CD4-positive, alpha-beta T cell treated with Interleukin-21 for 1 hour (primary cell): ENCODE measurements at regions not wholly inside any gene's neighbourhood (a gene's known extent, or its start where the extent isn't known, plus 50 kb on each side); places are given as distances from the start of the nearest gene placed in this dataset.
"Not testable (repeated sequence)": the region's sequence is repeated elsewhere in the genome, so short reads cannot be mapped to it uniquely, and the experiment has no call there.

Experiments used
- DNase-seq: peaks from one replicate; pipeline ENCODE4 v3.0.0-alpha.2; 2020

- DNase-seq = no peak
These were observed 162.5 kb downstream of the RAD51AP2 start for GRCh38 chr2:17355608-17356329.

- DNase-seq = no peak
These were observed 165.0 kb downstream of the RAD51AP2 start for GRCh38 chr2:17353263-17353662.

DNA sequence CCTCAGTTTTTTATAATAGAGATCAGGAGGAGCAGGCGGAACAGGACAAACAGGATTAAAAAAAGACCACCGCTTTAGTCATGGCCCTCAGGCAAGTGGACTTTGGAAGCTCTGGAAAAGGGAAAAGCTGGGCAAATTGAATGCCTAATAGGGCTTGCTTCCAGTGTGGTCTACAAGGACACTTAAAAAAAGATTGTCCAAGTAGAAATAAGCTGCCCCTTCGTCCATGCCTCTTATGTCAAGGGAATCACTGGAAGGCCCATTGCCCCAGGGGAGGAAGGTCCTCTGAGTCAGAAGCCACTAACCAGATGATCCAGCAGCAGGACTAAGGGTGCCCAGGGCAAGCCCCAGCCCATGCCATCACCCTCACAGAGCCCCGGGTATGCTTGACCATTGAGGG lies 175.5 kb downstream of the RAD51AP2 start:
- not testable (repeated sequence) for DNase-seq

GRCh38 chr2:17337507-17337906 lies 180.7 kb downstream of the RAD51AP2 start:
- no peak for DNase-seq

DNA sequence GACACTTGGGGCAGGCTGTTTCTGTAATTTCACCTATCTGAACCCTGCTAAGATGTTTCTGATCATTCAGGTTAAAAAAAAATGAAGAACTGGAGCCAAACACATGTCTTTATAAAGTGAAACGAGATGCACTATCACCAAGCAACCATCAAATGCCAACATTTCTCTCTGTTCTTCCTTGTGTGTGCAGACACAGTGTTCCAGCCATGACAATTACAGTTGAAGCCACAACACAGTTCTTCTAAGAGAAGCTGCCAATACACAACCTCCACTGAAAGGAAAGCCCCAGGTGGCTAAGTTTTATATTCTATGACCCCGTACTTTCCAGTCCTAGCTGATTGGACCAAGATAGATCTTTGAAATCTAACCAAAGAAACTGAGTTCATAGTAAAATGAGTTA lies 181.8 kb downstream of the RAD51AP2 start:
- DNase-seq = no peak

GRCh38 chr2:17334300-17334699 lies 183.9 kb downstream of the RAD51AP2 start:
- no peak for DNase-seq

DNA sequence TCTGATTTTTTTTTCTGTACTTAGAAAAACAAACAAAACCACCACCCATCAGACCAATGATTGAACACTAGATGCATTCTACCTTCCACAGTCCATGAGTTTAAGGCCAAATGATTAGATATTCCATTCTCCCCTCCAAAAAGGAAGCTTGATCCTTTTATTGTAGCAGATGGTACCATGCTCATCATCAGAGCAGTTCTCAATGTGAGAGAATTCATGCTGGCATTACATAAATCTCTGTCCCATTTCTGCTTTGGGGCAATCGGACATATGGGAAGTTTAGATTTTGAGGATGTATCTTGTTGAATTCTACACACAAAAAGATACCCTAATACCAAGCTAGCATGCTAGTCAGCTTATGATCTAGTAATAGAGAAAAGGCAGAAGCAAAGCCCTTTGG lies 186.6 kb downstream of the RAD51AP2 start:
- no peak for DNase-seq

GRCh38 chr2:17328161-17328560 lies 190.1 kb downstream of the RAD51AP2 start:
- no peak for DNase-seq

GRCh38 chr2:17327649-17328048 lies 190.6 kb downstream of the RAD51AP2 start:
- DNase-seq = no peak

- DNase-seq = no peak
These were observed 191.5 kb downstream of the RAD51AP2 start for GRCh38 chr2:17326717-17327116.

- no peak for DNase-seq
These were observed 194.5 kb downstream of the RAD51AP2 start for GRCh38 chr2:17323697-17324096.

- DNase-seq = no peak
These were observed 195.8 kb downstream of the RAD51AP2 start for GRCh38 chr2:17322461-17322860.

GRCh38 chr2:17319090-17319489 lies 199.2 kb downstream of the RAD51AP2 start:
- DNase-seq = no peak

DNA sequence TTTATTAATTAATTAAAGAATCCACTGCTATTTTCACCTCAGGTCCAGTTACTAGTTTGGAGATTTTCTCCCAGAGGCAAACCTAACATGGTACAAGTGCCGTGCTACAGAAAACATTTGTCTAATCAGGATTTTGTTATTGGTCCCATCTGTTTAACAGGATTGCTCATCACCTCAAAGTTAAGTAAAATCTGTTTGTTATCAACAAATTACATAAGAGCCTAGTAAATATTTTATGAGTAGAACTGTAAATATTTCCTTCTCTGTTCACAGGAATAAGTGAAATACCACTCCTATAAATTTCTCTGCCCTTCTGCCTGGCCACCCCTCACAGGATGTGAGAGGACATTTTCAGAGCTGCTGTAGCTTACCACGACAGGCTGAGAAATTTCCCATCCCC lies 200.2 kb downstream of the RAD51AP2 start:
- no peak for DNase-seq

DNA sequence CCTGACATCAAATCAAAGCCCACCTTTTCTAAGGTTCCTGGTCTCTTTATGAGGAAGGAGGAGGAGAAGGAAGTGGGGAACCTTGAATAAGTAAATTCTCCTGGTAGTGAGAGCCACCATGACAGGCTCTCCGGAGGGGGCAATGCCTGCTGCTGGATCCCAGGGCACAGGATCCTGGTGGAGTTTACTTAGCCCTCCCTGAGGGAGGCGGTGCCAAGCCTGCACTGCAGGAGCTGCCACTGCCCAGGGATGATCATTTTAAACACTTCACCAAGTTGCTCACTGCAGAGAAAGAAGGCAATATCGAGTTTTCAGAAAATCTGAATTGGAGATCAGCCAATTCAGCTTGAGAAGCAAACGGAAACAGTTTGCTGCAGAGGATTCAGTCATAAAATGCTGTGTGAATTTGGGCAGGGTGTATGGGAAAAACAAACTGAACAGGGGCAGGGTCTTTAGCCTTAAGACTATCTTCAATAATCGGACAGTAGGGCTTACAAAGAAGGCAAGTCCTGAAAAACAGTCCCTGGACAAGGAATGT lies 200.7 kb downstream of the RAD51AP2 start:
- no peak for DNase-seq

DNA sequence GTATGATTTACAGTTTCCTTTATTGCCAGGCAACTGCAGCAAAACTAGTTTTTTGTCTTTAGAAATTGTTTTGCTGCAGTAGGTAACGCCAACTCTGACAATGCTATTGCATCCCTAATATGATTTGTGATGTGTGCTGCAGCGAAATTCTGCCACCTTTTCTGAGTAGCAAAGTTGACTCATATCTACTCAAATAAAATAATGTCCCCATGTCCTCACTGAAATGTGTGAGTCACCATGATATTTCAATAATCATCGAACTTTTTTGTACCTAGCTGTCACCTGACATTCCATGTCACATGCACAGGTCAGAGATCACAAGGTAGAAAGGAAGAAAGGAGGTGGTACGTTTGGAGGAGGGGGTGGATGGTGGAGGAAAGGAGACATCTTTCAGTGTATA lies 205.0 kb downstream of the RAD51AP2 start:
- DNase-seq = no peak

DNA sequence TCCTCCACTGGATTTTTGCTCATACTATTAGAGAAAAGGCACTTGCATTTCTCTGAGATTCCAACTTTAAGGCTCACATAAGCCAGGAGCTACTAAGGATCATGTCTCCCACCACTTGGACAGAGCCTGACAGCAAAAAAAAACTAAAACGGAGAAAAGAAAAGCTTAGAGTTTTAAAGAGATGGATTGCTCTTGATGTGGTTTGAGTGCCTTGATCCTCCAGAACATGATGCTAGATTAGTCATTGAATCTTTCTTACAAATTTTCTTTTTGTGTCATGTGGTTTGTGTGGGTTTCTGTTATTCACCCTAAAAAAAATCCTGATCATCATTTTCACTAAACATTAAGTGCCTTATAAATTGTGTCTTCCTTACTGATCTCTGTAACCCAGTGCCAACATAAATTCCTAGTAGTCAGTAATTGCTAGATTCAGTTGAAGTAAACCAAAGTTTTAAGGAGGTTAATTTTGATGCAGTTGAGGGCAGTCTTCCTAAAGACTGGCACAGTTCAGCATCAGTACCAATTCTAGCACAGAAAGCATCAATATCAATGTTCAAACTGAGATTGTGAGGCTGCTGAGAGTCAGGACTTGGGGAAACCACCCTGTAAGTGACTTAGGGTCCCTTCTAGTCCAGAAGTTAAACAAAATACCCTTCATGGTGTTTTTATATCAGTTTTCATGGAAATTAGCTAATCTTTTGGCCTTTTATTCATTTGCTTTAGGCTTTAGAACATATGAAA lies 206.3 kb downstream of the RAD51AP2 start:
- DNase-seq = no peak

GRCh38 chr2:17311106-17311619 lies 207.1 kb downstream of the RAD51AP2 start:
- no peak for DNase-seq

- DNase-seq = no peak
These were observed 208.4 kb downstream of the RAD51AP2 start for GRCh38 chr2:17309741-17310339.

DNA sequence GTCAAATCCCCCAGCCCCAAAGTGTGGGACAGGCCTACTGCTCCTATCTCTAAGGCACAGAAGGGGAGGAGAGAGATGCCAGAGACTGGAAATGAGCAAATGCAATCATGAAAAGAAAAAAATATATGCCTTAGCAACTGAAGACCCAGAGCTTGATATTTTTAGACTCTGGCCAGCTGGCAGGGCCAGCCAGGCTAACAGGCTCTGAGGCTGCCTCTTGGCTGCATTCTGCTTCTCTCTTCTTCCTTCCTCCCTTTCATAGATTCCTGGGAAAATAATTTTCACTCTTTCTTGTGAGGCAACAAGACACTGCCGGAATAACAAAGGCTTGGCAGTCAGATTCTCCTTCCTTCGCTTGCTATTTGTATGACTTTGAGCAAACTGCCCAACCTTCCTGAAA lies 209.1 kb downstream of the RAD51AP2 start:
- DNase-seq = no peak

DNA sequence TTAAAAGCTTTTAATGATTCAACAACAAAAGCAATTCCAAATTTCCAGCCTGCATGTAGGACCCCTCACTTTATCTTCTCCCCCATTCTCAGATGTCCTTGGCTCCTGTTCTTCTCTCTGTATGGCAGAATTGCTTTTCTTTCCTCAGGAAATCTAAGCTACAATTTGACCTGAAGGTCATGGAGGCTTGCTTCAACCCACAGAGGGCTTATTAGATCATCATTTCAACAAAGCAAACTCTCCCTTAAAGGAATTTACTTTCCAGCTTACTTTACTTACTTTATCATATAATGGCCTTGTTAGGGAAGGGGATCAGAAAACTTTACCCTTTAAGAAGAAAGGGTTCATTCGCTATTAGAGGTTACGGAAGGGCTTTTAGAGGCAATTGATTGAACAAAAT lies 211.5 kb downstream of the RAD51AP2 start:
- no peak for DNase-seq

DNA sequence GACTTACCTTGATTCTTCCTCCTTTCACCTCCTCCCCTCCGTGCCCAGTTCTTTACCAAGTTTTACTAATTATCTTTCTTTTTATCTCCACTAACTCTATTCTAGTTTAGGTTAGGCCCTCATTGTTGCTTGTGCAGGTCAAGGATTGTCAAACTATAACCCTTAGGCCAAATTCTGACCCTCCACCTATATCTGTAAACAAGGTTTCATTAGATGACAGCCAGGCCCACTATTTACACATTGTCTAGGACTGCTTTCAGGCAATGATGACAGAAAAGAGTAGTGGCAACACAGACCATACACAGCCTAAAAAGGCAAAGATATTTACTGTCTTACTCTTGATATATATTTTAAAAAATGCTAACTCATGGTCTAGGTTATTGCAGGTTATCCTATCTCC lies 212.0 kb downstream of the RAD51AP2 start:
- DNase-seq = no peak

GRCh38 chr2:17303521-17303920 lies 214.7 kb downstream of the RAD51AP2 start:
- DNase-seq = no peak

GRCh38 chr2:17303054-17303453 lies 215.2 kb downstream of the RAD51AP2 start:
- DNase-seq = no peak
